Right ventricle myocardium inferior (tissue), 1 donor: ENCODE measurements at regions not wholly inside any gene's neighbourhood (a gene's known extent, or its start where the extent isn't known, plus 50 kb on each side); places are given as distances from the start of the nearest gene placed in this dataset.
"Not testable (repeated sequence)": the region's sequence is repeated elsewhere in the genome, so short reads cannot be mapped to it uniquely, and the experiment has no call there.

Source experiments
- ATAC-seq: fragments of 200-7000 bp; cut with Tn5 transposase; one replicate; pipeline ENCODE4 v1.9.1; 2020; ENCODE audit warnings: mild to moderate bottlenecking, moderate library complexity
- DNase-seq: peaks from one replicate; pipeline ENCODE4 v3.0.0; 2021; ENCODE audit errors: missing footprints
- intact Hi-C: fragments of 100-400 bp; cut with DNase I; formaldehyde crosslinking; loops from one replicate; pipeline ENCODE4 v1.11.0; 2022
- donor health status: DM: no; HTN: yes; CAD: no; lungs with severe emphysema.

DNA sequence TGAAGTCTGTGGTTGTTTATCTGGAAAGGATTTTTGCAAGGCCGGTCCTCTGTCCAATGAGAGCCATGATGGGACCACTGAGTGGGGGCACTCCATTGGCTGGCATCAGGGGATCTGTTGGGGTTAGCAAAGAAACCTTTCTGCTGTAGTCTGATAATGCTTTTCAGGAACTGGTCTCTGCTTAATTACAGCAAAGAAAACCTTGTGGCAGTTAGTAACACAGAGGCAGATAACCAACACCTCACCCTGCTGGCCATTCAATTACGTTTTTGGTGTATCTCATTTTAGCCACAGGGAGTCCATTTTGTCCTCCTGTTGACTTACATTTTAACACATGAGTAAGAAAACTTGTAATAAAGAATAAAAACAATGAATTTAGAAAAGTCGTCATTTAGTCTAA lies 629.3 kb upstream of the MDGA2 start:
- ATAC-seq, result no peak
- DNase-seq, result no peak
- intact Hi-C loops, result no loop called here

DNA sequence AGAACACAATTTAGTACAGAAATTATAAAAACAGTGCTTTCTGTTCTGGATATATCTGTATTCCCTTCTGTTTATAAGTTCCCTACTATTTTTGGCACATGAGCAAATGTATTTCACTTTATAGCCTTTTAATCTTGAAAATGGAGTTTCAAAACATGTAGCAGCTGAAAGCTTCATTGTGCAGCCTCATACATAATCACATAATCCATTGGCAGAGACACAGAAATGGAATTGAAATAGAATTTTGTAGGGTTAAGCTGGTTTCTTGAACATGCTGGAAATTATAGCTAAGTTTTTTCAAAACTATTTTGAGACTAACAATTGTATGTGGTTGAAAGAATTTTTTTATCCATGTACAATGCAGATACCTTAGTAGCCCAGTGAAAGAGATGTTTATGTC lies 614.3 kb upstream of the MDGA2 start:
- DNase-seq (no peak), ATAC-seq (no peak)
- intact Hi-C loops, result no loop called here

- DNase-seq, intact Hi-C loops, ATAC-seq: not testable (repeated sequence)
Measured at GRCh38 chr14:48285217-48285616, 609.8 kb upstream of the MDGA2 start.

- intact Hi-C loops, result no loop called here
- no peak for ATAC-seq
- DNase-seq, result no peak
Measured at GRCh38 chr14:48275301-48275700, 599.9 kb upstream of the MDGA2 start.

- ATAC-seq (no peak), DNase-seq (no peak)
- intact Hi-C loops, result no loop called here
Measured at GRCh38 chr14:48274826-48275225, 599.4 kb upstream of the MDGA2 start.

- intact Hi-C loops, DNase-seq, ATAC-seq: not testable (repeated sequence)
Measured at GRCh38 chr14:48267926-48268325, 592.5 kb upstream of the MDGA2 start.

DNA sequence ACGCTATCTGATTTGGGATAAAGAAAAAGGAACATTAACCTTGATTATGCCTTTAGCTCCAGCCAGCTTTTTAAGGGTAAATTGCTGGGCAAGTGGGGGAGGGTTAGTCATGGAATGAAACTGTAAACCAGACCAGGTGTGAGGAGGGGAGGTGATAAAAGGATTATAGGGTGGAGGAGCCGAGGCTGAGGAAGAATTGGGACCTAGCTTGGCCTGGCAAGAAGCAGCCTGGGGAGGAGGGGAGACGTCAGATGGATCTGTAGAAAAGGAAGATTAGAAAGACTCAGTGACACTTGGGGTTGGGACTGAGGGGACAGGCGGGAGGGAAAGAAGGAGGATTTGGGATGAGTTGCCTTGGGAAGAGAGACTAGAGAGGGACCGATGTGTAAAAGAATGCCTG lies 590.8 kb upstream of the MDGA2 start:
- DNase-seq, intact Hi-C loops, ATAC-seq: not testable (repeated sequence)

GRCh38 chr14:48261436-48261835 lies 586.0 kb upstream of the MDGA2 start:
- ATAC-seq (no peak), DNase-seq (no peak)
- intact Hi-C loops, result no loop called here

DNA sequence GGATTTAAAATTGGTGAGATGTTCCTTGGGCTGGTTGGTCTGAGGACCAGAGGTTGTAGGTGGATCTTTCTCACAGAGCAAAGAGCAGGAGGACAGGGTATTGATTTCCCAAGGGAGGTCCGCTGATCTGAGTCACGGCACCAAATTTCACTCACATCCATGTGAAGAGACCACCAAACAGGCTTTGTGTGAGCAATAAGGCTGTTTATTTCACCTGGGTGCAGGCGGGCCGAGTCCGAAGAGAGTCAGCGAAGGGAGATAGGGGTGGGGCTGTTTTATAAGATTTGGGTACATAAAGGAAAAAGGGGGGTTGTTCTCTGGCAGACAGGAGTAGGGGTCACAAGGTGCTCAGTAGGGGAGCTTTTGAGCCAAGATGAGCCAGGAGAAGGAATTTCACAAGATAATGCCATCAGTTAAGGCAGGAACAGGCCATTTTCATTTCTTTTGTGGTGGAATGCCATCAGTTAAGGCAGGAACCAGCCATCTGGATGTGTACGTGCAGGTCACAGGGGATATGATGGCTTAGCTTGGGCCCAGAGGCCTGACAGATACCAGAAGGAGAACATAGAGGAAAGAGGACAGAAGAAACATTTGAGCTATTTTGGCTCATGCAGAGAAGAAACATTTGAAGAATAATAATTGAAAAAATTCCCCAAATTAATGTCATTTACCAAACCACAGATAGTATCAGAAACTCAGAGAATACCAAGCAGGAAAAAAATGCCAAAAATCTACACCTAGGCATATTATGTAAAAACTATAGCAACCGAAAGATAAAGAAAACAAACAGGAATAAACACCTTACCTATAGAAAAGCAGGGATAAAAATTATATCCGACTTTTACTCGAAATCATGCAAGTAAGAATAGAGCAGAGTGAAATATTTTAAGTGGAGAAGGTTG lies 585.2 kb upstream of the MDGA2 start:
- ATAC-seq, intact Hi-C loops, DNase-seq: not testable (repeated sequence)

DNA sequence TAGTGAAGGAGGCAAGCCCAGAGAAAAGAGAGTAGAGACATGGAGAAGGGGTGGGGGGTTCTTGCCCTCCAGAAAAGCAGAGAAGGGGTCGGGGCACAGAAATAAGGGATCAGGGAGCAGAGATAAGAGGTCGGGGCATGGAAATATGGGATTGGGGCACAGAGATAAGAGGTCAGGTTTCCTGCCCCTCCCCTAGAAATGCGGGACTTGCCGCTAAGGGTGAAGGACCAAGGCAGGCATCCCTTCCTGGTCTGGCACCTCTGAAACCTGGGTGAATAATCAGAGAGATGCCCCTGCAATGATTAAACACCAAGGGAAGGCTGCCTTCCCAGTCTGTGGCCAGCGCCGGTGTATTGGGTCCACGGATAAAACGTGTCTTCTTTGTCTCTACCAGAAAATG lies 584.5 kb upstream of the MDGA2 start:
- ATAC-seq, intact Hi-C loops: not testable (repeated sequence)

DNA sequence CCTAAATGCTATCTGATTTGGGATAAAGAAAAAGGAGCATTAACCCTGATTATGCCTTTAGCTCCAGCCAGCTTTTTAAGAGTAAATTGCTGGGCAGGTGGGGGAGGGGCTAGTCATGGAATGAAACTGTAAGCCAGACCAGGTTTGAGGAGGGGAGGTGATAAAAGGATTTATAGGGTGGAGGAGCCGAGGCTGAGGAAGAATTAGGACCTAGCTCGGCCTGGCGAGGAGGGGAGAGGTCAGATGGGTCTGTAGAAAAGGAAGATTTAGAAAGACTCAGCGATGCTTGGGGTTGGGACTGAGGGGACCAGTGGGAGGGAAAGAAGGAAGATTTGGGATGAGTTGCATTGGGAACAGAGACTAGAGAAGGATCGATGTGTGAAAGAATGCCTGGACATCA lies 583.8 kb upstream of the MDGA2 start:
- intact Hi-C loops, DNase-seq, ATAC-seq: not testable (repeated sequence)

More for the DNA sequence above, 584.5 kb upstream of the MDGA2 start:
- DNase-seq, result not testable (repeated sequence)

DNA sequence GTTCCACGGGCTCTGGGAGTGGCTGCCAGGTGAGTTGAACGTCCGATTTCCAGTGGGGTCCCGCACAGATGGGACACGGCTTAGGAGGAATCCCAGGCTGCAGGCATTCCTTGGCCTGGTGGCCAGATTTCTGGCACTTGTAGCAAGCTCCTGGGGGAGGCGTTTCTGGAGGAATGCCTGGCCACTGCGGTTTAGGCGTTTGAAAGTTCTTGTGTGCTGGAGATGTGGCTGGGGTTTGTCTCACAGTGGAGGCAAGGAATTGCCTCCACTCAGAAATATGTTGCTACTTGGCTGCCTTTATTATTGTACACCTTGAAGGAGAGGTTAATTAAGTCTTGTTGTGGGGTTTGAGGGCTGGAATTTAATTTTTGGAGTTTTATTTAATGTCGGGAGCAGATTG lies 583.3 kb upstream of the MDGA2 start:
- intact Hi-C loops, DNase-seq, ATAC-seq: not testable (repeated sequence)

DNA sequence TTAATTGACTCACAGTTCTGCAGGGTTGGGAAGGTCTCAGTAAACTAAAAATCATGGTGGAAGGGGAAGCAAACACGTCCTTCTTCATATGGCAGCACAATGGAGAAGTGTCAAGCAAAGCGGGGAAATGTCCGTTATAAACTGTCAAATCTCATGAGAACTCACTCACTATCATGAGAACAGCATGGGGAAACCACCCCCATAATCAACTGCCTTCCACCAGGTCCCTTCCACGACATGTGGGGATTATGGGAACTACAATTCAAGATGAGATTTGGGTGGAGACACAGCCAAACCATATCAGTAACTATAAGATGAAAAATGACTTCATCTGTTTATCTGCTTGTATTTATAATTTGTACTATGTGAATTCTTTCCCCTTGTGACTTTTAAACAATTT lies 577.6 kb upstream of the MDGA2 start:
- DNase-seq (no peak), ATAC-seq (no peak)
- intact Hi-C loops, result no loop called here

DNA sequence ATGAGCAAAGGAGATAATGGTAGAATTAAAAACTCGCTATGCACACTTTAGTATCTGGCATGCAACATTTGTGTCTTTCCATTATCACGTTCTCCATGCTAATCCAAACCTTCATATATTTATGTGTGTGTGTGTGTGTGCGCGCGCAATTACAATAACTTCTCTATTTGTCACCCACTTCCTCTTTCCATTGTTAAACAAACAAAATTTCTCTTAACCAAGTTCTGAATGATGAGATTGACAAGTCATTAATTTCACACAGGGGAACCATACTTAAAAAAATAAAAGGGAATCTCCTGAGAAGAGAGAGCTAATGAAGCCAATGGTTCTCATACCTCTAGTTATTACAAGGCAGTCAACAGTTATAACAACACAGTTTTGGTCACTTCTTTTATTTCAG lies 575.9 kb upstream of the MDGA2 start:
- intact Hi-C loops, result no loop called here
- ATAC-seq, result no peak
- DNase-seq, result no peak

GRCh38 chr14:48250575-48250974 lies 575.2 kb upstream of the MDGA2 start:
- intact Hi-C loops, result no loop called here
- no peak for ATAC-seq
- no peak for DNase-seq

GRCh38 chr14:48247977-48248376 lies 572.6 kb upstream of the MDGA2 start:
- no peak for ATAC-seq
- no peak for DNase-seq
- intact Hi-C loops, result no loop called here

DNA sequence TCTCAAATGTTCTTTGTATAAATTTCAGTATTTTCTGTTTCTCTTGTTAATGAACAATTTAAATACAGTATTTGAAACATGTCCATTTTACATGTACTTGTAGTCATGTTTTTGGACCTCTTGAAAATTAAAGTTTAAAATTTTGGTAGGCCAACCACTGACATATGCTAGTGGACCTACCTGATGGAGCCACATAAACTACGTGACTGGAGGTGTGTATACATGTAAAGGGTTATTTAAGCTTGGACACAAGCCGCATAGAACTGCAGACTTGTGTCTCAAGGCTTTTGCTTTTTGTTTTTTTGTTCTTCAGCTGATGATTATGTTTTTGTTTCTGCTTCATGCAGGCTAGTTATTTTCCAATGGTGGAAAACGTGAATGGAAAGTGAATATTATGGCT lies 568.5 kb upstream of the MDGA2 start:
- intact Hi-C loops, result no loop called here
- no peak for DNase-seq
- no peak for ATAC-seq

GRCh38 chr14:48229091-48229490 lies 553.7 kb upstream of the MDGA2 start:
- ATAC-seq (no peak), DNase-seq (no peak)
- intact Hi-C loops, result no loop called here

- intact Hi-C loops, result no loop called here
- no peak for ATAC-seq
- DNase-seq, result no peak
Measured at GRCh38 chr14:48193893-48194292, 518.5 kb upstream of the MDGA2 start.

GRCh38 chr14:48149624-48150023 lies 474.2 kb upstream of the MDGA2 start:
- DNase-seq, intact Hi-C loops, ATAC-seq: not testable (repeated sequence)

DNA sequence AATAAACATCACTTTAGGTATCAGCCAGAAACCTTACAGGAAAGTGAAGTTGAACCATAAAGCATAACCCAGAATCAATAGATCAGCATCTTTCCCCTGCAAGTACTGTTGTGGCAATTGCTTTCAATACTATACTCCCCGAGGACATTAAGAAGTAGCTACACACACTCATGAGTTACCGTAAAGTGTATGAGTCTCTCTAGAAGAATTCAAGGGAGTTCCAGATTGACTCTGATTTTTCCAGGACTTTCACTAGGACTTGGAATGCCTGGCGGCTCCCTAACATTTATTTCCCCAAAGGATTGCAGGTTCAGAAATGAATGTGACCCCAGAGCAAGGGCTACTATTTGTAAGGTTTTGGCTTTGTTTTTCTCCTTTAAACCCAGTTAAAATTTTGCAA lies 465.4 kb upstream of the MDGA2 start:
- no peak for ATAC-seq
- intact Hi-C loops, result no loop called here
- no peak for DNase-seq
